Immature natural killer cell (primary cell): ENCODE measurements at regions not wholly inside any gene's neighbourhood (a gene's known extent, or its start where the extent isn't known, plus 50 kb on each side); places are given as distances from the start of the nearest gene placed in this dataset.

Source experiments
- DNase-seq, 3 donors: peaks; one replicate each; pipeline ENCODE4 v3.0.0; 2022; ENCODE audit warnings: mixed read lengths in 1 of 3
- H3K27ac Mint-ChIP-seq, 6 donors: one replicate each; pipeline ENCODE4 v1.8.0; 2020; ENCODE audit warnings: mixed read lengths in 6 of 6, mild to moderate bottlenecking in 5 of 6, inconsistent platforms in 4 of 6, moderate library complexity in 3 of 6
- H3K27me3 Mint-ChIP-seq, 3 donors: one replicate each; pipeline ENCODE4 v1.8.0; 2020 to 2021; ENCODE audit warnings: low read depth in 3 of 3, mild to moderate bottlenecking in 3 of 3, mixed read lengths in 3 of 3, moderate library complexity in 3 of 3, inconsistent platforms in 1 of 3
- H3K36me3 Mint-ChIP-seq, 3 donors: one replicate each; pipeline ENCODE4 v1.8.0; 2020; ENCODE audit warnings: mixed read lengths in 3 of 3, inconsistent platforms in 2 of 3, mild to moderate bottlenecking in 2 of 3
- H3K4me1 Mint-ChIP-seq, 2 donors: one replicate each; pipeline ENCODE4 v1.8.0; 2020; ENCODE audit warnings: inconsistent platforms in 2 of 2, mild to moderate bottlenecking in 2 of 2, mixed read lengths in 2 of 2, moderate library complexity in 1 of 2
- H3K4me3 Mint-ChIP-seq, 5 donors: one replicate each; pipeline ENCODE4 v1.8.0; 2020; ENCODE audit warnings: mild to moderate bottlenecking in 5 of 5, mixed read lengths in 5 of 5, inconsistent platforms in 3 of 5, moderate library complexity in 3 of 5
- H3K9me3 Mint-ChIP-seq, 6 donors: one replicate each; pipeline ENCODE4 v1.8.0; 2020; ENCODE audit warnings: mild to moderate bottlenecking in 6 of 6, mixed read lengths in 6 of 6, inconsistent platforms in 4 of 6, moderate library complexity in 3 of 6

GRCh38 chr17:15048933-15049794, 216.0 kb downstream of the PMP22 start:
- Mint-ChIP-seq H3K4me3 (no peak overlapping the region), H3K9me3 (peaks cover 0 to 6% (median 0%) of the 10 kb centered on the region in 6 donors), H3K27me3 (peaks cover 5 to 14% (median 6%) of the 10 kb centered on the region in 3 donors), H3K4me1 (no peaks in the 10 kb centered on the region), H3K36me3 (no peaks in the 10 kb centered on the region), H3K27ac (no peak overlapping the region)
- no peak for DNase-seq

- Mint-ChIP-seq H3K9me3 (peaks cover 0 to 6% (median 0%) of the 10 kb centered on the region in 6 donors), H3K36me3 (no peaks in the 10 kb centered on the region), H3K27ac (no peak overlapping the region), H3K4me3 (no peak overlapping the region), H3K4me1 (no peaks in the 10 kb centered on the region), H3K27me3 (peaks cover 5 to 13% (median 6%) of the 10 kb centered on the region in 3 donors)
- DNase-seq = no peak
These were observed 216.7 kb downstream of the PMP22 start for GRCh38 chr17:15048381-15048780.

GRCh38 chr17:15042311-15042710, 222.8 kb downstream of the PMP22 start:
- H3K27ac Mint-ChIP-seq = no peak overlapping the region
- no peaks in the 10 kb centered on the region for H3K4me1 Mint-ChIP-seq
- peaks cover 0 to under 1% (median 0%) of the 10 kb centered on the region in 6 donors for H3K9me3 Mint-ChIP-seq
- H3K36me3 Mint-ChIP-seq = no peaks in the 10 kb centered on the region
- H3K4me3 Mint-ChIP-seq = no peak overlapping the region
- no peak for DNase-seq
- H3K27me3 Mint-ChIP-seq = peaks cover 0 to 7% (median 3%) of the 10 kb centered on the region in 3 donors

- no peaks in the 10 kb centered on the region for H3K36me3 Mint-ChIP-seq
- H3K4me1 Mint-ChIP-seq = no peaks in the 10 kb centered on the region
- DNase-seq = no peak
- H3K9me3 Mint-ChIP-seq = no peaks in the 10 kb centered on the region
- H3K4me3 Mint-ChIP-seq = no peak overlapping the region
- H3K27me3 Mint-ChIP-seq = peaks cover 2 to 9% (median 3%) of the 10 kb centered on the region in 3 donors
- H3K27ac Mint-ChIP-seq = no peak overlapping the region
These were observed 225.8 kb downstream of the PMP22 start for GRCh38 chr17:15039366-15039765.

- DNase-seq = no peak
- Mint-ChIP-seq H3K27ac (no peak overlapping the region), H3K36me3 (no peaks in the 10 kb centered on the region), H3K27me3 (peaks cover 2 to 7% (median 3%) of the 10 kb centered on the region in 3 donors), H3K9me3 (no peaks in the 10 kb centered on the region), H3K4me3 (no peak overlapping the region), H3K4me1 (no peaks in the 10 kb centered on the region)
These were observed 226.5 kb downstream of the PMP22 start for GRCh38 chr17:15038656-15039055.

- no peak for DNase-seq
- Mint-ChIP-seq H3K27ac (no peak overlapping the region), H3K4me3 (no peak overlapping the region), H3K9me3 (no peaks in the 10 kb centered on the region), H3K27me3 (peaks cover 2 to 10% (median 5%) of the 10 kb centered on the region in 3 donors), H3K4me1 (no peaks in the 10 kb centered on the region), H3K36me3 (no peaks in the 10 kb centered on the region)
These were observed 228.9 kb downstream of the PMP22 start for GRCh38 chr17:15036238-15036637.

- peaks cover 2 to 11% (median 2%) of the 10 kb centered on the region in 3 donors for H3K27me3 Mint-ChIP-seq
- no peak overlapping the region for H3K27ac Mint-ChIP-seq
- DNase-seq = no peak
- H3K36me3 Mint-ChIP-seq = no peaks in the 10 kb centered on the region
- no peak overlapping the region for H3K4me3 Mint-ChIP-seq
- no peaks in the 10 kb centered on the region for H3K9me3 Mint-ChIP-seq
- no peaks in the 10 kb centered on the region for H3K4me1 Mint-ChIP-seq
These were observed 233.2 kb downstream of the PMP22 start for GRCh38 chr17:15031975-15032374.

- no peak overlapping the region for H3K27ac Mint-ChIP-seq
- H3K9me3 Mint-ChIP-seq = no peaks in the 10 kb centered on the region
- no peaks in the 10 kb centered on the region for H3K4me1 Mint-ChIP-seq
- H3K4me3 Mint-ChIP-seq = no peak overlapping the region
- no peak for DNase-seq
- peaks cover 0 to 12% (median 2%) of the 10 kb centered on the region in 3 donors for H3K27me3 Mint-ChIP-seq
- H3K36me3 Mint-ChIP-seq = no peaks in the 10 kb centered on the region
These were observed 235.7 kb downstream of the PMP22 start for GRCh38 chr17:15029469-15029868.

- H3K9me3 Mint-ChIP-seq = no peaks in the 10 kb centered on the region
- H3K4me1 Mint-ChIP-seq = no peaks in the 10 kb centered on the region
- no peaks in the 10 kb centered on the region for H3K36me3 Mint-ChIP-seq
- no peak overlapping the region for H3K4me3 Mint-ChIP-seq
- H3K27me3 Mint-ChIP-seq = peaks cover 0 to 12% (median 1%) of the 10 kb centered on the region in 3 donors
- no peak for DNase-seq
- H3K27ac Mint-ChIP-seq = no peak overlapping the region
These were observed 237.3 kb downstream of the PMP22 start for GRCh38 chr17:15027853-15028252.

- no peaks in the 10 kb centered on the region for H3K4me1 Mint-ChIP-seq
- H3K36me3 Mint-ChIP-seq = no peaks in the 10 kb centered on the region
- no peak for DNase-seq
- H3K4me3 Mint-ChIP-seq = no peak overlapping the region
- no peak overlapping the region for H3K27ac Mint-ChIP-seq
- peaks cover 0 to 9% (median 0%) of the 10 kb centered on the region in 3 donors for H3K27me3 Mint-ChIP-seq
- H3K9me3 Mint-ChIP-seq = peaks cover 0 to 4% (median 0%) of the 10 kb centered on the region in 6 donors
These were observed 239.0 kb downstream of the PMP22 start for GRCh38 chr17:15026088-15026487.

- peaks cover 0 to 4% (median 0%) of the 10 kb centered on the region in 6 donors for H3K9me3 Mint-ChIP-seq
- H3K36me3 Mint-ChIP-seq = no peaks in the 10 kb centered on the region
- H3K27ac Mint-ChIP-seq = no peak overlapping the region
- H3K4me3 Mint-ChIP-seq = no peak overlapping the region
- H3K4me1 Mint-ChIP-seq = no peaks in the 10 kb centered on the region
- no peak for DNase-seq
- H3K27me3 Mint-ChIP-seq = peaks cover 0 to 6% (median 1%) of the 10 kb centered on the region in 3 donors
These were observed 241.4 kb downstream of the PMP22 start for GRCh38 chr17:15023589-15024336.

- H3K36me3 Mint-ChIP-seq = no peaks in the 10 kb centered on the region
- H3K4me3 Mint-ChIP-seq = no peak overlapping the region
- no peak overlapping the region for H3K27ac Mint-ChIP-seq
- no peaks in the 10 kb centered on the region for H3K4me1 Mint-ChIP-seq
- no peak for DNase-seq
- peaks cover 0 to 1% (median 1%) of the 10 kb centered on the region in 3 donors for H3K27me3 Mint-ChIP-seq
- H3K9me3 Mint-ChIP-seq = peaks cover 0 to 8% (median 0%) of the 10 kb centered on the region in 6 donors
These were observed 246.0 kb downstream of the PMP22 start for GRCh38 chr17:15019158-15019557.

- H3K36me3 Mint-ChIP-seq = no peaks in the 10 kb centered on the region
- no peak for DNase-seq
- peaks cover 0 to 7% (median 0%) of the 10 kb centered on the region in 6 donors for H3K9me3 Mint-ChIP-seq
- no peak overlapping the region for H3K27ac Mint-ChIP-seq
- H3K27me3 Mint-ChIP-seq = peaks cover 0 to 8% (median 0%) of the 10 kb centered on the region in 3 donors
- H3K4me3 Mint-ChIP-seq = no peak overlapping the region
- H3K4me1 Mint-ChIP-seq = no peaks in the 10 kb centered on the region
These were observed 252.7 kb downstream of the PMP22 start for GRCh38 chr17:15012351-15012980.

GRCh38 chr17:15009087-15009486, 256.0 kb downstream of the PMP22 start:
- H3K27ac Mint-ChIP-seq = no peak overlapping the region
- no peaks in the 10 kb centered on the region for H3K36me3 Mint-ChIP-seq
- DNase-seq = no peak

More at GRCh38 chr17:15009087-15009486, 256.0 kb downstream of the PMP22 start:
- peaks cover 0 to 2% (median 0%) of the 10 kb centered on the region in 6 donors for H3K9me3 Mint-ChIP-seq
- H3K4me1 Mint-ChIP-seq = no peaks in the 10 kb centered on the region
- H3K27me3 Mint-ChIP-seq = peaks cover 0 to 6% (median 2%) of the 10 kb centered on the region in 3 donors
- no peak overlapping the region for H3K4me3 Mint-ChIP-seq
